GM12878 (cell line): ENCODE measurements at regions not wholly inside any gene's neighbourhood (a gene's known extent, or its start where the extent isn't known, plus 50 kb on each side); places are given as distances from the start of the nearest gene placed in this dataset.

Experiments
- ASH2L ChIP-seq: fragments of 300-600, 200-600 bp; sonication (generic); IDR thresholded peaks from 2 replicates; pipeline ENCODE4 v1.6.1; 2017; ENCODE audit warnings: low read depth, mild to moderate bottlenecking, borderline replicate concordance
- ATF7 ChIP-seq: fragments of 450-650 bp; IDR thresholded peaks from 2 replicates; pipeline ENCODE4 v1.6.1; 2016; ENCODE audit warnings: low read depth, mild to moderate bottlenecking
- BMI1 ChIP-seq: fragments of 450-650 bp; IDR thresholded peaks from 2 replicates; pipeline ENCODE4 v1.6.1; 2016; ENCODE audit warnings: mild to moderate bottlenecking, moderate library complexity, borderline replicate concordance
- CTCF ChIP-seq, 3 experiments: IDR thresholded peaks in 2 of 3; conservative IDR thresholded peaks in 1 of 3; 2 replicates each; pipeline ENCODE4 v1.5.1; 2011; ENCODE audit warnings: low read depth in 3 of 3, low read length in 3 of 3, mild to moderate bottlenecking in 3 of 3, control low read depth in 2 of 3, moderate library complexity in 2 of 3, inconsistent platforms in 1 of 3, mixed read lengths in 1 of 3; ENCODE audit not compliant: control insufficient read depth in 2 of 3, insufficient read depth in 1 of 3; ENCODE audit errors: extremely low read depth in 1 of 3
- POLR2AphosphoS5 ChIP-seq: IDR thresholded peaks from 2 replicates; pipeline ENCODE4 v1.6.1; 2011; ENCODE audit warnings: mild to moderate bottlenecking, low read length, inconsistent platforms
- SIN3A ChIP-seq: IDR thresholded peaks from 2 replicates; pipeline ENCODE4 v1.6.1; 2012; ENCODE audit warnings: low read depth, low read length, improper control_type of control experiment
- ZNF207 ChIP-seq: fragments of 450-650 bp; IDR thresholded peaks from 2 replicates; pipeline ENCODE4 v1.6.1; 2014; ENCODE audit warnings: antibody characterized with exemption, mild to moderate bottlenecking, borderline replicate concordance

- TF ChIP-seq ATF7 (no peak), SIN3A (no peak), POLR2AphosphoS5 (no peak), ZNF207 (no peak), CTCF (IDR thresholded peaks at IDR 0.05 in 2 of 3, conservative IDR thresholded peaks at IDR 0.05 in 1 of 3; ENCODE audit: control insufficient read depth in 2 of 3, extremely low read depth in 1 of 3, insufficient read depth in 1 of 3, low read depth in 3 of 3, low read length in 3 of 3) (no peak), ASH2L (no peak), BMI1 (no peak)
Observed at GRCh38 chr2:109058802-109059201, 69.8 kb upstream of the EDAR start.
